Choroid plexus epithelial cell (primary cell): ENCODE measurements at regions not wholly inside any gene's neighbourhood (a gene's known extent, or its start where the extent isn't known, plus 50 kb on each side); places are given as distances from the start of the nearest gene placed in this dataset.

Experiments
- DNase-seq: peaks from one replicate; pipeline ENCODE4 v3.0.0-alpha.2; 2010; ENCODE audit warnings: low read depth
- H3K4me3 ChIP-seq: 2 replicates; pipeline ENCODE4 v1.5.1; 2011; ENCODE audit warnings: low read depth, mild to moderate bottlenecking, control low read depth, low read length, moderate library complexity
- CTCF ChIP-seq: conservative IDR thresholded peaks from 2 replicates; pipeline ENCODE4 v1.5.1; 2011; ENCODE audit warnings: low read depth, mild to moderate bottlenecking, control low read depth, inconsistent platforms, low read length, moderate library complexity

- no peak overlapping the region for H3K4me3 ChIP-seq
- TF ChIP-seq CTCF, result no peak
Observed at GRCh38 chr4:85106166-85106565, 139.7 kb upstream of the WDFY3 start.

GRCh38 chr4:85106805-85107336 is 140.4 kb upstream of the WDFY3 start:
- TF ChIP-seq CTCF, result no peak
- DNase-seq, result no peak
- no peak overlapping the region for H3K4me3 ChIP-seq

More at GRCh38 chr4:85106166-85106565, 139.7 kb upstream of the WDFY3 start:
- DNase-seq, result no peak

GRCh38 chr4:85107553-85107952 is 141.1 kb upstream of the WDFY3 start:
- TF ChIP-seq CTCF, result no peak
- no peak overlapping the region for H3K4me3 ChIP-seq
- no peak for DNase-seq

GRCh38 chr4:85113706-85114105 is 147.2 kb upstream of the WDFY3 start:
- TF ChIP-seq CTCF, result no peak
- H3K4me3 ChIP-seq, result no peak overlapping the region
- DNase-seq, result no peak

GRCh38 chr4:85114526-85114925 is 148.0 kb upstream of the WDFY3 start:
- no peak for TF ChIP-seq CTCF
- no peak overlapping the region for H3K4me3 ChIP-seq
- no peak for DNase-seq

- H3K4me3 ChIP-seq, result no peak overlapping the region
- DNase-seq, result no peak
- no peak for TF ChIP-seq CTCF
Observed at GRCh38 chr4:85116008-85116407, 149.5 kb upstream of the WDFY3 start.

- no peak overlapping the region for H3K4me3 ChIP-seq
- no peak for TF ChIP-seq CTCF
- DNase-seq, result no peak
Observed at GRCh38 chr4:85125688-85126087, 159.2 kb upstream of the WDFY3 start.
